SU-DHL-6 (cell line): ENCODE measurements at regions not wholly inside any gene's neighbourhood (a gene's known extent, or its start where the extent isn't known, plus 50 kb on each side); places are given as distances from the start of the nearest gene placed in this dataset.

Source experiments
- CTCF ChIP-seq: fragments of 200-600 bp; sonication (generic); IDR thresholded peaks from one replicate; pipeline ENCODE4 v1.5.1; 2017; ENCODE audit warnings: antibody characterized with exemption, mild to moderate bottlenecking, low read length, moderate library complexity; ENCODE audit not compliant: insufficient read depth, poor library complexity, severe bottlenecking
- EZH2phosphoT487 ChIP-seq: fragments of 200-600 bp; sonication (generic), shearing (Covaris generic); conservative IDR thresholded peaks from 2 replicates; pipeline ENCODE4 v1.6.1; 2018; ENCODE audit warnings: mild to moderate bottlenecking, antibody characterized with exemption, low read length, moderate library complexity, mixed read lengths

GRCh38 chr13:55570371-55570770 lies 1570.3 kb upstream of the PRR20A start:
- TF ChIP-seq EZH2phosphoT487 (no peak), CTCF (no peak)
